ENCODE measurements at regions not wholly inside any gene's neighbourhood (a gene's known extent, or its start where the extent isn't known, plus 50 kb on each side); places are given as distances from the start of the nearest gene placed in this dataset.

DNA sequence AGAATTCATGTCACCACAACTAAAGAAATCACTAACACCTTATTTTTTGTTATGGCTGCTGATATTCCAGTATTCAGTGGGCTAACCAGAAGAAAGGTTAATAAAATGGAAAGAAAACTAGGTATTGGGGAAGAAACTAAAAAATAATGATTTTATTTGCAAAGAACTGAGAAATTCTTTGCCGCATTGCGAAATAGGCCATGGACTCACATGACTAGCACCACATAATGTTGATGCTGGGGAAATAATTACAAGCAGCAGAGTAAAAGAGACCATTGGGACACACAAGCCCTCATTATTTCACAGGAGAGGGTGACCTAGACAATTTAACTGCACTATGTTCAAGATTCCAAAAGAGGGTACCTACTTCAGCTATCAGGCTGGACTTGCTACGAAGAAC is 1411.5 kb downstream of the SLITRK5 start:
- ChIA-PET POLR2A (no interaction called here), CTCF (no interaction called here), RAD21 (ENCODE audit: low non-redundant PET in 1 of 2, low total read pairs in 2 of 2, uncharacterized antibody in 2 of 2, unreplicated experiment in 2 of 2) (no interaction called here)
- H3K9ac ChIP-seq (ENCODE audit: low read length) = no peak overlapping the region
- H3K4me3 ChIP-seq (replicated peaks in 1 of 2; ENCODE audit: low read depth in 1 of 2, low read length in 2 of 2) = no peak overlapping the region
- no peaks in the 10 kb centered on the region; the same call in 1 of the 2 replicates for H3K9me2 ChIP-seq (ENCODE audit: insufficient read depth)
- DNase-seq (ENCODE audit: low read depth, low spot score) (no peak), ATAC-seq (no peak)
- TF ChIP-seq, protein P1, sequence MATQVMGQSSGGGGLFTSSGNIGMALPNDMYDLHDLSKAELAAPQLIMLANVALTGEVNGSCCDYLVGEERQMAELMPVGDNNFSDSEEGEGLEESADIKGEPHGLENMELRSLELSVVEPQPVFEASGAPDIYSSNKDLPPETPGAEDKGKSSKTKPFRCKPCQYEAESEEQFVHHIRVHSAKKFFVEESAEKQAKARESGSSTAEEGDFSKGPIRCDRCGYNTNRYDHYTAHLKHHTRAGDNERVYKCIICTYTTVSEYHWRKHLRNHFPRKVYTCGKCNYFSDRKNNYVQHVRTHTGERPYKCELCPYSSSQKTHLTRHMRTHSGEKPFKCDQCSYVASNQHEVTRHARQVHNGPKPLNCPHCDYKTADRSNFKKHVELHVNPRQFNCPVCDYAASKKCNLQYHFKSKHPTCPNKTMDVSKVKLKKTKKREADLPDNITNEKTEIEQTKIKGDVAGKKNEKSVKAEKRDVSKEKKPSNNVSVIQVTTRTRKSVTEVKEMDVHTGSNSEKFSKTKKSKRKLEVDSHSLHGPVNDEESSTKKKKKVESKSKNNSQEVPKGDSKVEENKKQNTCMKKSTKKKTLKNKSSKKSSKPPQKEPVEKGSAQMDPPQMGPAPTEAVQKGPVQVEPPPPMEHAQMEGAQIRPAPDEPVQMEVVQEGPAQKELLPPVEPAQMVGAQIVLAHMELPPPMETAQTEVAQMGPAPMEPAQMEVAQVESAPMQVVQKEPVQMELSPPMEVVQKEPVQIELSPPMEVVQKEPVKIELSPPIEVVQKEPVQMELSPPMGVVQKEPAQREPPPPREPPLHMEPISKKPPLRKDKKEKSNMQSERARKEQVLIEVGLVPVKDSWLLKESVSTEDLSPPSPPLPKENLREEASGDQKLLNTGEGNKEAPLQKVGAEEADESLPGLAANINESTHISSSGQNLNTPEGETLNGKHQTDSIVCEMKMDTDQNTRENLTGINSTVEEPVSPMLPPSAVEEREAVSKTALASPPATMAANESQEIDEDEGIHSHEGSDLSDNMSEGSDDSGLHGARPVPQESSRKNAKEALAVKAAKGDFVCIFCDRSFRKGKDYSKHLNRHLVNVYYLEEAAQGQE (IDR thresholded peaks at IDR 0.05; ENCODE audit: low read depth) = no peak
- no peak for TF ChIP-seq ZFX (IDR thresholded peaks at IDR 0.05)
- TF ChIP-seq, protein P2, sequence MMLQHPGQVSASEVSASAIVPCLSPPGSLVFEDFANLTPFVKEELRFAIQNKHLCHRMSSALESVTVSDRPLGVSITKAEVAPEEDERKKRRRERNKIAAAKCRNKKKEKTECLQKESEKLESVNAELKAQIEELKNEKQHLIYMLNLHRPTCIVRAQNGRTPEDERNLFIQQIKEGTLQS (IDR thresholded peaks at IDR 0.05) = no peak
- TF ChIP-seq, protein P3, sequence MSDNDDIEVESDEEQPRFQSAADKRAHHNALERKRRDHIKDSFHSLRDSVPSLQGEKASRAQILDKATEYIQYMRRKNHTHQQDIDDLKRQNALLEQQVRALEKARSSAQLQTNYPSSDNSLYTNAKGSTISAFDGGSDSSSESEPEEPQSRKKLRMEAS (IDR thresholded peaks at IDR 0.05) = no peak
- no peak for TF ChIP-seq ELF1 (IDR thresholded peaks at IDR 0.05; ENCODE audit: borderline replicate concordance, low read depth)
- TF ChIP-seq ZNF274 (IDR thresholded peaks at IDR 0.05; ENCODE audit: low read depth, low read length) = no peak
- TF ChIP-seq POLR2AphosphoS5 (IDR thresholded peaks at IDR 0.05; ENCODE audit: low read depth, low read length) = no peak
- no peak for TF ChIP-seq EZH2phosphoT487 (IDR thresholded peaks at IDR 0.05; ENCODE audit: borderline replicate concordance)
- no peak for TF ChIP-seq POLR2A (IDR thresholded peaks at IDR 0.05; ENCODE audit: borderline replicate concordance, extremely low read depth, insufficient read depth, insufficient read length)
- TF ChIP-seq EGR1 (IDR thresholded peaks at IDR 0.05; ENCODE audit: low read depth) = no peak
- TF ChIP-seq, protein P4, sequence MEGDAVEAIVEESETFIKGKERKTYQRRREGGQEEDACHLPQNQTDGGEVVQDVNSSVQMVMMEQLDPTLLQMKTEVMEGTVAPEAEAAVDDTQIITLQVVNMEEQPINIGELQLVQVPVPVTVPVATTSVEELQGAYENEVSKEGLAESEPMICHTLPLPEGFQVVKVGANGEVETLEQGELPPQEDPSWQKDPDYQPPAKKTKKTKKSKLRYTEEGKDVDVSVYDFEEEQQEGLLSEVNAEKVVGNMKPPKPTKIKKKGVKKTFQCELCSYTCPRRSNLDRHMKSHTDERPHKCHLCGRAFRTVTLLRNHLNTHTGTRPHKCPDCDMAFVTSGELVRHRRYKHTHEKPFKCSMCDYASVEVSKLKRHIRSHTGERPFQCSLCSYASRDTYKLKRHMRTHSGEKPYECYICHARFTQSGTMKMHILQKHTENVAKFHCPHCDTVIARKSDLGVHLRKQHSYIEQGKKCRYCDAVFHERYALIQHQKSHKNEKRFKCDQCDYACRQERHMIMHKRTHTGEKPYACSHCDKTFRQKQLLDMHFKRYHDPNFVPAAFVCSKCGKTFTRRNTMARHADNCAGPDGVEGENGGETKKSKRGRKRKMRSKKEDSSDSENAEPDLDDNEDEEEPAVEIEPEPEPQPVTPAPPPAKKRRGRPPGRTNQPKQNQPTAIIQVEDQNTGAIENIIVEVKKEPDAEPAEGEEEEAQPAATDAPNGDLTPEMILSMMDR (IDR thresholded peaks at IDR 0.05 in 2 of 3, conservative IDR thresholded peaks at IDR 0.05 in 1 of 3; ENCODE audit: borderline replicate concordance in 1 of 3, insufficient read depth in 1 of 3, low read depth in 2 of 3, low read length in 2 of 3) = no peak
- no peak for TF ChIP-seq CBX3 (IDR thresholded peaks at IDR 0.05; ENCODE audit: low read depth)
- no peak for TF ChIP-seq SP1 (IDR thresholded peaks at IDR 0.05; ENCODE audit: low read depth)
- TF ChIP-seq SIN3A (IDR thresholded peaks at IDR 0.05; ENCODE audit: low read depth) = no peak
- TF ChIP-seq YY1 (IDR thresholded peaks at IDR 0.05; ENCODE audit: extremely low read depth, insufficient replicate concordance, low read depth, low read length) = no peak
- no peak for TF ChIP-seq JUND (IDR thresholded peaks at IDR 0.05)
- no peak for TF ChIP-seq CEBPB (IDR thresholded peaks at IDR 0.05; ENCODE audit: low read depth)
- no peak for TF ChIP-seq SRF (IDR thresholded peaks at IDR 0.05; ENCODE audit: low read depth)
- TF ChIP-seq, protein P5, sequence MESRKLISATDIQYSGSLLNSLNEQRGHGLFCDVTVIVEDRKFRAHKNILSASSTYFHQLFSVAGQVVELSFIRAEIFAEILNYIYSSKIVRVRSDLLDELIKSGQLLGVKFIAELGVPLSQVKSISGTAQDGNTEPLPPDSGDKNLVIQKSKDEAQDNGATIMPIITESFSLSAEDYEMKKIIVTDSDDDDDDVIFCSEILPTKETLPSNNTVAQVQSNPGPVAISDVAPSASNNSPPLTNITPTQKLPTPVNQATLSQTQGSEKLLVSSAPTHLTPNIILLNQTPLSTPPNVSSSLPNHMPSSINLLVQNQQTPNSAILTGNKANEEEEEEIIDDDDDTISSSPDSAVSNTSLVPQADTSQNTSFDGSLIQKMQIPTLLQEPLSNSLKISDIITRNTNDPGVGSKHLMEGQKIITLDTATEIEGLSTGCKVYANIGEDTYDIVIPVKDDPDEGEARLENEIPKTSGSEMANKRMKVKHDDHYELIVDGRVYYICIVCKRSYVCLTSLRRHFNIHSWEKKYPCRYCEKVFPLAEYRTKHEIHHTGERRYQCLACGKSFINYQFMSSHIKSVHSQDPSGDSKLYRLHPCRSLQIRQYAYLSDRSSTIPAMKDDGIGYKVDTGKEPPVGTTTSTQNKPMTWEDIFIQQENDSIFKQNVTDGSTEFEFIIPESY (IDR thresholded peaks at IDR 0.05; ENCODE audit: extremely low read depth, insufficient replicate concordance, low read length) = no peak
- no peak for TF ChIP-seq RAD21 (IDR thresholded peaks at IDR 0.05; ENCODE audit: low read depth)
- no peaks in the 10 kb centered on the region; a peak in 2 of 4 replicates for H3K9me3 ChIP-seq (ENCODE audit: control insufficient read depth in 1 of 2, insufficient read depth in 1 of 2, low read depth in 1 of 2, low read length in 2 of 2)
- no TSS peak for BruUV-seq (replicated peaks)
- no peaks in the 10 kb centered on the region for H3K36me3 ChIP-seq (ENCODE audit: control insufficient read depth in 1 of 2, insufficient read depth in 2 of 2, low read length in 2 of 2)
- H3K27me3 ChIP-seq (ENCODE audit: insufficient read depth, low read length) = no peaks in the 10 kb centered on the region
- H4K20me1 ChIP-seq (ENCODE audit: insufficient read depth) = no peaks in the 10 kb centered on the region
- H3K27ac ChIP-seq (ENCODE audit: low read depth, low read length) = no peak overlapping the region
- intact Hi-C loops (cut with micrococcal nuclease) = no loop called here
- H3K79me2 ChIP-seq (ENCODE audit: insufficient read depth, low read length) = no peaks in the 10 kb centered on the region
- H3K4me2 ChIP-seq (ENCODE audit: low read length) = no peak overlapping the region
- H2AFZ ChIP-seq (ENCODE audit: low read depth, low read length, poor library complexity, severe bottlenecking) = no peak overlapping the region
- H3K4me1 ChIP-seq (ENCODE audit: control insufficient read depth in 1 of 2, insufficient read depth in 2 of 2, low read length in 2 of 2) = no peaks in the 10 kb centered on the region

All from HCT116 (cell line).